LNCAP (cell line): ENCODE measurements at regions not wholly inside any gene's neighbourhood (a gene's known extent, or its start where the extent isn't known, plus 50 kb on each side); places are given as distances from the start of the nearest gene placed in this dataset.

Source experiments
- TF ChIP-seq, protein P1 (sequence below): fragments of 450-650 bp; IDR thresholded peaks from 2 replicates; pipeline ENCODE4 v1.5.1; 2017; ENCODE audit warnings: mild to moderate bottlenecking

- TF ChIP-seq, protein P1, sequence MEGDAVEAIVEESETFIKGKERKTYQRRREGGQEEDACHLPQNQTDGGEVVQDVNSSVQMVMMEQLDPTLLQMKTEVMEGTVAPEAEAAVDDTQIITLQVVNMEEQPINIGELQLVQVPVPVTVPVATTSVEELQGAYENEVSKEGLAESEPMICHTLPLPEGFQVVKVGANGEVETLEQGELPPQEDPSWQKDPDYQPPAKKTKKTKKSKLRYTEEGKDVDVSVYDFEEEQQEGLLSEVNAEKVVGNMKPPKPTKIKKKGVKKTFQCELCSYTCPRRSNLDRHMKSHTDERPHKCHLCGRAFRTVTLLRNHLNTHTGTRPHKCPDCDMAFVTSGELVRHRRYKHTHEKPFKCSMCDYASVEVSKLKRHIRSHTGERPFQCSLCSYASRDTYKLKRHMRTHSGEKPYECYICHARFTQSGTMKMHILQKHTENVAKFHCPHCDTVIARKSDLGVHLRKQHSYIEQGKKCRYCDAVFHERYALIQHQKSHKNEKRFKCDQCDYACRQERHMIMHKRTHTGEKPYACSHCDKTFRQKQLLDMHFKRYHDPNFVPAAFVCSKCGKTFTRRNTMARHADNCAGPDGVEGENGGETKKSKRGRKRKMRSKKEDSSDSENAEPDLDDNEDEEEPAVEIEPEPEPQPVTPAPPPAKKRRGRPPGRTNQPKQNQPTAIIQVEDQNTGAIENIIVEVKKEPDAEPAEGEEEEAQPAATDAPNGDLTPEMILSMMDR, result no peak
Observed at GRCh38 chr5:125480911-125481310, 734.5 kb upstream of the ZNF608 start.

DNA sequence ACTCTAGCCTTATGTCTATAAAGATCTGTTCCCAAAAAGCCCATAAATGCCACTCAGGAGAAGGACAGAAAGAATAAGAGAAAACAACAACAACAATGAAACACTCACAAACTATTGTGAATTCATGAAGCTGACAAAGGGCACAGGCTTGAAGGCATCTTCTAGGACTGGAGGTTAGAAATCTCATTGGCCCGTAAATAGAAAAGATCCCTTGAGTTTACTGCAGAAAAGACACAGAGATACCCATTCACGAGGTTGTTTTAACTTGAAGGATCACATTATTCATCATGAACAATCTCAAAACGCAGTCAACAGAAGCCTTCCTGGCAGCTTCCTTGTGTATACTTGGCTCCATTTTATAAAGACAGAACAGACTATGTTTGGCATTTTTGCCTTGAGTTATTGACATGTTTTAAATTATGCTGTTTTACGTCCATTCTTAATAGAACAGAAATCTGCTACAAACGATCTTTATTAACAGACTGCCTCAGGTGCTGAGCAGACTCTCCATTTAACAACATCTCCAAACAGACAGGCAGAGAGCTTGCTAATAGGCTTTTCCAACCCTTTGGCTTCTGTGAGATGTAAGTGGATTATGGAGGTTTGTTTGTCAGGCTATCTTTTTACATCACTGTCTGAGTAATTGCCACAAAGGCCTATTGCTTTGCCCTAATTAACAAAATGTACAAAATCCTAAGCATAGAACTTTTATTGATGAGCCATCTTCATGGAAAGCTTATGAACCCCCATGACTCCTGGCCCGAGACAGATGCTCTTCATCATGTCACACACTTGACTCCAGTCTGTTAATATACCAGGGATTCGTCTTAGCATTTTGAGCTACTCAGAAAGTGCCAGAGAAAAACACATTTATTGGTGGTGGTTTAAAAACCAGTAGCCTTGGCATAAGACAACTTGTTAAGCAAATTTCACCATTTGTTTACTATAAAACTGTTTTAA lies 735.3 kb upstream of the ZNF608 start:
- TF ChIP-seq, protein P1, result no peak

GRCh38 chr5:125483609-125484008 lies 737.2 kb upstream of the ZNF608 start:
- TF ChIP-seq, protein P1, result no peak

- TF ChIP-seq, protein P1, result no peak
Observed at GRCh38 chr5:125484272-125484741, 737.9 kb upstream of the ZNF608 start.

DNA sequence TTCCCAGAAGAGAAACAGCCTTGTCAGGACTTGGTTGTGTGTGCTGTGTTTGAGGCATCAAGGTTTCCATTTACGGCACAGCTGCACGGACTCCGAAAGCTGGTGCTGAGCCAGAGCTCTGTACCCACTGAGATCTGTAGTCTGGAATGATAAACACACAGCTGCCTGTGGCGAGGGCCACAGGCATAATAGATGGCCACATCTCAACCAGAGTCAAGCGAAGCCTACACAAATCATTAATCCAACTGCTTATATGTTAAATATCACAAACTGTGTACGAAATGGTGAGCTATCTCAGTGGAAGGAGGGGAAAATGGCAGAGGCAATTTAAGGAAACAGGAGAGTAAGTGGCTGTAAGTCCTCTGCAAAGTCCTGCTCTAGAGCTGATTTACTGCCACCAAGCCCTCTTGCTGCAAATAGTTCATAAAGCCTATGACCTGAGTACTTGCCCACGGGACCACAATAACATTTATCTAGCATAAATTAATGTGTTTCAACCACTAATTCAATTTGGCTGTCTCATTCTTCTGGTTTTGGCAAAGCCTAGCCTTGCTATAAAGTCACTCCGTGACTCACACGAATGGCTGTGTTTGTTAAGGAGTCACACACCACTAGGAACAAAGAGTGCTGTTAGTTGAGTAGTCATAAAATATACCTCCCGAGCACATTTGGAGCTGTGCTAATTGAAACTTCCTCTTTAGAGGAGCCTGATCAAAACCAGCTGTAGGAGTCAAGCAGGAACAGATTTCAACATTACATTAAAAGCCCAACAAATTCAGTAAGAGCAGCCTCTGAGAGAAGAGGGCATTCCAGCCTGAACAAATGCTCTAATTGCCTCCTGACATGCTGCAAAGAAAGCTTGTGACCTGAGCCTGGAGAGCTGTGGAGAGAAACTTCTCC lies 738.6 kb upstream of the ZNF608 start:
- TF ChIP-seq, protein P1, result no peak

- TF ChIP-seq, protein P1, result no peak
Observed at GRCh38 chr5:125485771-125486170, 739.3 kb upstream of the ZNF608 start.

DNA sequence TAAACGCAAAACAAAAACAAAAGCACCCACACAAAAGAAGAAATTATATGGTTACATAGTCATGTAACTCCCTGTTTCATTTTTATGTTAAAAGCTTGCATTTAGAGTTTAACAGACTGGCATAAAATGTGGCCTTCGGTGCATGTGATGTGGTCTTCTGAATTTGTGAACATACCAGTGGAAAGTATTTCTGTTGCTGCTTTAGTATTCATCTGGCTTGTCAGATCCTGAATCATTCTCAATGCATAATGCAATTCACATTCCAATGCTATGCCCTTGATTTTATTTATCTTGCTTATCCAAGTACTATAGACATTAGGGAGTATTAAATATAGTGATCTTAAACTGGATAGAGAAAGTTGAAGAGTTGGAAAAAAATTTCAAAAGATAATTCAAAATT lies 740.2 kb upstream of the ZNF608 start:
- TF ChIP-seq, protein P1, result no peak
